CD4-positive, alpha-beta T cell treated with Interleukin-17A for 1 hour (primary cell): ENCODE measurements at regions not wholly inside any gene's neighbourhood (a gene's known extent, or its start where the extent isn't known, plus 50 kb on each side); places are given as distances from the start of the nearest gene placed in this dataset.
"Not testable (repeated sequence)": the region's sequence is repeated elsewhere in the genome, so short reads cannot be mapped to it uniquely, and the experiment has no call there.

Experiments
- DNase-seq: peaks from one replicate; pipeline ENCODE4 v3.0.0-alpha.2; 2020

DNA sequence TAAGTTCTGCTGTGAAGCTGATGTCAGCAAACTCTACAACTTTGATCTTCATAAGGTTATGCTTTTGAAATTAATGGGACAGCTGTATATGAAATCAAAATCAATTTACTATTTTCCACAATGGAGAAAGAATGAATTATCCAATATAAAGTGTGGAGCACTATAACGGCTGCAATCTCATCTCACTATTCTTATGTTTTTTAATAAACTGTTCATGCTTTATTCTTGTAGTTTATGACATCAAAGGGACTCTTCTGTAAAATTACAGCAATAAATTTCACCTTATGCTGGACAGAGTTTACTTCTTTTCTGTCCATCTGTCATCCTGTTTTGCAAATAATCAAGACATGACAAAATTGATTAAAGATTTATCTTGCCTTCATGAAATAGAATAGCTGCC lies 192.5 kb downstream of the TECRL start:
- DNase-seq = no peak

DNA sequence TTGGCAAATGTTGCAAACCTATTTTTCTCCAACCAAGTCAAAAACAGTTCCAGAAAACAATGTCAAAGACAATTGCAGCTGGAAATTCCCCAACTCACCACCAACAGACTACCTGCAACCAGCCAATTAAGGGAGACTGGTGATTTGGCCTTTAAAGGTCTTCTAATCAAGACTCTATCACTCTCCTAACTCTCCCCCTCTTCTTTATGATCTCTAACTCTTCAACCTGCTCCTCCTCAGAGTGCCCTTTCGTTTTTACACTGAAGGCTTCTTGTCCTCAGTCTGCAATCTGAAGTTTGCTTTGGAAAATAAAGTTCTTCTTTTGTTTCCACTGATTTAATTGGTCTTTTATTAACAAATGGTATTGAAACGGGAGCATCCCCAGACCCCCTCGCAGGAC lies 203.9 kb downstream of the TECRL start:
- DNase-seq = no peak

DNA sequence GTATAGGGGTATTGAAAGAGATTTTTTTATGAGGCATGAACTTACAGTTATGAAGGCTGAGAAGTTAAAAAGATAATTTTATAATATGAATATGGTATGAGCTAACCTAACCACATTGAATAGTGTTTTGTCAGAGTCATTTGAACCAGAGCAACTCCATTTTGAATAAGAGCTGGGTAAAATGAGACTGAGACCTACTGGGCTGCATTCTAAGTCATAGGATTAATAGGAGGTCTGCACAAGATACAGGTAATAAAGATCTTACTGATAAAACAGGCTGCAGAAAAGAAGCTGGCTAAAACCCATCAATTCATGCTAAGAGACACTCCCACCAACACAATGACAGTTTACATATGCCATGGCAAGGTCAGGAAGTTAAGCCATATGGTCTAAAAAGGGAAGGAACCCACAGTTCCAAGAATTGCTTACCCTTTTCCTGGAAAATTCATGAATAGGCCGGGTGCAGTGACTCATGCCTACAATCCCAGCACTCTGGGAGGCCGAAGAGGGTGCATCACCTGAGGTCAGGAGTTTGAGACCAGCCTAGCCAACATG lies 209.2 kb downstream of the TECRL start:
- DNase-seq = no peak

DNA sequence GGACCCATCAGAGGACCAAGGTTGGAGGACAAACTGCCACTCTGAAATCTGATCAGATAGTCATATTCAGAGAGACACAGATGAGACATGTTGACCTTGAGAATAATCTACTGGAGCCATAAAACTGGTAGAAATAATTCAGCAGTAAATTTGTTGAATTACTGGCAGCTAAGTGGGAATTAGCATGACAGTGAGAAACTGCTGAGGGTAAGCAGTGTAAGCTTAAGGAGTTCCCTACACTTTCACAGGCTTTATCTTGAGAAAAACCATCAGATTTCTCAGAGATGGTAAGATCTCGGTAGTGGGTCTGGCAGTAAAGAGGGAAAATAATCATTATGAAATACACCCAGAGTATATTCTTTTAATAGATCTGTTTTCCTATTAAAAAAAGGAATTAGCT lies 213.7 kb downstream of the TECRL start:
- DNase-seq = no peak

DNA sequence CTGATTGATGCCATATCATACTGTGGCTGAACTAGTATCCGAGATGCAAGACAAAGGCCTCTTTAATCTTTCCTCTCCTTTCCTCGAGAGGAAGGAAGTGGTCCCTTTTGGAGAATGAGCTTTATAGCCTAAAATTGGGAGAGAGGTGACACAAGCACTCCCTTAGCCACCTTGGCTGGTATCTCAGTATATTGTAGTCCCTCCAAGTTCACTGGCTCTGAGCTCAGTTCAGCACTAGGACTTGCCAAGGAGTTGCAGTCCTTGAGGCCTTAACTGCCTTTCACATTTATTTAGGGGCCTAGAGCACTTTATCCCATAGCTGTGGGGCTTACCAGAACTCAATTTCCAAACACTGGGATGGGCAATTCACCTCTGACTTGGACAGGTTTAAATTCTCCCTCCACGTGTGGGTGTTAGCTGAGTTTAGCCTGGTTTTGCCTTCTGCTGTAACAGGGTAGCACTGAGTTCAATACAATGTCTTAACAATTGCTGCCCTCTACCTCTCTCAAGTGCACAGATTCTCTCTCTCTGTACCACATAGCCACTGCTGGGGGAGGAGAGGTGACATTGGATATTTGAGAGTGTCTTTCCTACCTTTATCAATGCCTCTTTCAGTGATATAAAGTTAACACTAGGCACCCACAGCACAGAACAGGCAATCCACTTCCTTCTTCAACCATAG lies 216.4 kb downstream of the TECRL start:
- DNase-seq = no peak

DNA sequence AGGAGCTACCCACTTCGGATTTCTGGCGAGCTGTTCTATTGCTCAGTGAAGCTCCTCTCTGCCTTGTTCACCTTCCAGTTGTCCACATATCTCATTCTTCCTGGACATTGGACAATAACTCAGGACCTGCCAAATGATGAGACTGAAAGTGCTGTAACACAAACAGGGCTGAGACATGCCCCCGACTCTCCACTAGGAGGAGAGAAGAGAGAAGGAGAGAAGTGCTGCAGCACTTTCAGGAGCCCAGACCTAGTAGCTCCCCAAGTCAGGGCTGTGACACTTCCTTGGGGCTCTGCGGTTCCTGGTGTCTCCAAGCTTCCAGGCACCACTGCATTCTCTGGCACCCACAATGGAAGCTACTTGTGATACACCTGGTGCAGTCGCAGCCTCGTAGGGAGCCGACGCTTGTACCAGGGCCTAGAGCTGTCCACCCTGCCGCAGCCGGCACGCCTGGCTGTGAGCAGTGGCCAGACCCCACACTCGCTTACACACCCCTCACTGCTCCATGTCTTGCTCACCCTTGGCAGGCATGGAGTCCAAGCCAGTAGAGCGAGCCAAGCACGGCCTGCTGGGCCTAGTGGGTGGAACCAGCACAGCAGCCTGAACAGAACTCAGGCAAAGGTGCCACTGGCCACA lies 234.9 kb downstream of the TECRL start:
- DNase-seq = no peak

DNA sequence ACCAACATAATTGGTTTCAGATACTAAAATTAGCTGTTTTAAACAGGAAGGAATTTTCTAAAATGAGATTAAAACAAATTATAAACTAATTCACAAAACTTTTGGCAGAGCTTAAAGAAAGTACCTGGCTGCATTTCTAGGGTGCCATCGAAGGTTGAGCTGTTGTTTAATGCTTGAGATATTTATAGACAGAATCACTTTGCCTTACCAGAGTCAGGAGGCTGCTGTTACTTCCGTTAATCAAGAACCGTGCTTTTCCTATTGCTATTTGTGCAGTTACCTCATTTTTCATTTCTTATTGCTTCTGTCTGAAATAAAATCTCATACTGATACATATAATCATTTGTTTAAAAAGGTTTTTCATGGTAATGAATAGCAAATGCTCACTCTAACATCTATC lies 242.9 kb downstream of the TECRL start:
- DNase-seq = no peak

DNA sequence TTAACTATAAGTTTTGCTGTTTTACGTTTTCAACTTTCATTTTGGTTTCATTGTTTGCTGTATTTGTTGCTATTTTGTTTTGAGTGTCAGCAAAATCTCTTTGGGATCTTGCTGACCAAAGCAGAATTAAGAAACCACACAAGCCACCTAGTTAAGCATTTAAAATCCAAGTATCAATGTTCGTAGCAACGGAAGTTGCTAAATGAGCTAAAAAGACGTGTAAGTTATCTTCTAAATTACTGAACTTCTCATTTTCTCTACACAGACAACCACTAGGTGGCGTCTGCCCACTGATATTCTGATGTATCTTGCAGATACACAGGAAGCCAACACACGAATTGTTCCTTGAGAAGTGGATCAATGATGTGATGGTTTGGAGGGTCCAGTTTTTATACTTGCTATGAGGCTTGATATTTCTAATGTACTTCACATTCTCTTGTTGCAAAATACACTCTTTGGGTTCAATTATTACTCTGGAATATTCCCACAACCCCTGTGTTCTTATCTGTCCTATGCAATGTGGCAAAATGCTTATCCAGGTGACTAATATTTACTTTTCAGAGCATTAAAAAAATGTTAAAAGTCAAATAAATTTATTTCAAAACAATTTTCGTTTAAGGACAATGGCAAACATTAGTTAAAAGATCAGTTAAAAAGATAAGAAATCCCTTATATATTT lies 250.5 kb downstream of the TECRL start:
- peak; percentile 32 for DNase-seq

DNA sequence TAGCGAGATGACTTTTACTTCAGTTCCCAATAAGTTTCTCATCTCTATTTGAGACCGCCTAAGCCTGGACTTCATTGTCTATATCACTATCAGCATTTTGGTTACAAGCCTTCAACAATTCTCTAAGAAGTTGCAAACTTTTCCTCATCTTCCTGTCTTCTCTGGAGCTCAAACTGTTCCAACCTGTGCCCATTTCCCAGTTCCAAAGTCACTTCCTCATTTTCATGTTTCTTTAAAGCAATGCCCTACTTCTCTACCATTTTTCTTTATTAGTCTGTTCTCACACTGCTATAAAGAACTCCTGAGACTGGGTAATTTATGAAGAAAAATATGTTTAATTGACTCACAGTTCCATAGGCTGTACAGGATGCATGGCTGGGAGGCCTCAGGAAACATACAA lies 251.9 kb downstream of the TECRL start:
- no peak for DNase-seq

DNA sequence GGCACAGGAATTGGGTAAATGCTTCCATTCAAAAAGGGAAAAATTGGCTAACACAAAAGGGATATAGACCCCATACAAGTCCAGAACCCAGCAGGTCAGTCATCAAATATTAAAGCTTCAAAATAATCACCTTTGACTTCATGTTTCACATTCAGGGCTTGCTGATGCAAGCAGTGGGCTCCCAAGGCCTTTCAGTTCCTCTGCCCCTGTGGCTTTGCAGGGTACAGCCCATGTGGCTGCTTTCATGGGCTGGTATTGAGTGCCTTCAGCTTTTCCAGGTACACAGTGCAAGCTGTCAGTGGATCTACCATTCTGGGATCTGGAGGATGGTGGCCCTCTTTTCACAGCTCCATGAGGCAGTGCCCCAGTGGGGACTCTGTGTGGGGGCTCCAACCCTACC lies 253.0 kb downstream of the TECRL start:
- no peak for DNase-seq

DNA sequence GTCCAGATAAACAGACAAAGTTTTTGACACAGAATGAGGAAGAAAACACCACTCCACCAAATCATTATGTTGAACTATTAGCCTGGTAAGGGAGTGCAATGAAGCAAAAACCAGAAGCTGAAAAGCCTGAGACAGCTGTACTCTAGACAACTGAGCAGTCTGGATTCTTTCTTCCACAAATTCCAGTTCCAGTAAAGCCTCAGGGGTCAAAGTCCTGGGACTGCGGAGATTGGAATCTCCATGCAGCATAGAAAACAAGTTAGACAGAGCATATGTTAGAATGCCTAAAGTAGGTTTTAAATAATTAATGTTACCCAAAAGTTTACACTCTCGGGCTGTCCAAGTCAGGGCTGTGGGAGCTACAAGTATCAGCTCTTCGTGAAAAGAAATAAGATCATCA lies 263.2 kb downstream of the TECRL start:
- no peak for DNase-seq

DNA sequence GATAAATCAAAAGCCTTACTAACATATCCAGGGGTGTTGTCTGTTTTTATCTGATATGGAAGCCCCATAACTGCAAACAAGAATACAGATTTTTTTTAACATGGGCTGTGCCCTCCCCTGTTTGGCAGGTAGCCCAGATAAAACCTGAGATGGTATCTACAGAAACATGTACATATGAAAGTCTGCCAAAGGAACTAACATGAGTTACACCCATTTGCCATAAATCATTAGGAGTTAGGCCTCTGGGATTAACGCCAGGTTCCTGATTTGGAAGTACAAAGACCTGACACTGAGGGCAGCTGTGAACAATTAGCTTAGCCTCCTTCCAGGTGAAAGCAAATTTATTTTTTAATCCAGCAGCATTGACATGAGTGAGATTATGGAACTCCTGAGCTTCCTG lies 264.3 kb downstream of the TECRL start:
- DNase-seq = no peak

DNA sequence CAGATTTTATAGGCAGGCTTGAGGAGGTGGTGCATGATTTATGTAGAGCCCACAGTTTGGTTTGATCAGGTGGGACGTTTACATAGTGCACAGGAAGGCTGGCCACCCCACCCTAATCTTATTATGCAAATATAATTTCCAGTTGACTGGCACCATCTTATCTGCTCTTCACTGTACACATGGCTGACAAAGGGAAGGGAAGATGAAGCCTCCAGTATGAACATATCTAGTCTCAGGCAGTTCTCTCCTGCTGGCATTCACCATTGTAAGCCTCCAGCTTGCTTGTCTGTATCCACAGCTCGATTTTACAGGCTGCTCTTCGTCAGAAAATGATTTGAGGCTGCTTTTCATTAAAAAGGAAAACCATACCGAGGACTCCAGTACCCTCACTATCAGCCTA lies 278.3 kb downstream of the TECRL start:
- DNase-seq = no peak

DNA sequence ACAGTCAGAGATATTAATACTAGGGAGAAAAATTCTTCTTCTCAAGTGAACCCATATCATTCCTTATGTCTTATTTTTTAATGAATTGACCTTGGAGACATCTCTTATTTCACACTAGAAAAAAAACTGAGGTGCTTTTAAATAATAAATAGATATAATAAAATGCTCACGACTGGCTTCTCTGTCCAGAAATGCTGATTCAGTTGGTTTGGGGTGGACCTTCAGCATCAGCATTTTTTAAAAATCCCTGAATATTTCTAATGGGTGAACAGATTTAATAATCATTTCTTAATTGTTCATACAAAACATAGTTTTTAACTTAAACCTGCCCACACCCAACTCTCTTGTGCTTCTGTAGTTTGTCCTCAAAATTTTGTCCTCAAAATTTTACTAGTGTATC lies 283.9 kb downstream of the TECRL start:
- no peak for DNase-seq

DNA sequence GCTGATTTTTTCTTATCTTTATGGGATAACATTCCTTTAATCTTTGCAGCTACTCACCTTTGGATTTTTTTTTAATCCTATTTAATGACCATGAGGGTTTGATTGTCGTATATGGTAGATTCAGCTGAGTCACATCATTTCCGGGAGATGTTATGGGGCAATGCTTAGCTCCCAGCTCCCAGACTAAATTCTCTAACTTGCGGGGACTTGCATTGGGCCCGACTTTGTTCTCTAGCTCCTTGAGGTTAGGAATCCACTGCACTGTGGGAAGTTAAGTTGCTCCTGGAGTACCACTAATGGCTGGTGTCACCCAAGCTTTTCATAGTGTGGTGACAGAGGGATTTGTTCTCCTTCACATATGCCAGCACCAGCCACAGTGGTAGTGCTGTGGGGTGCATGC lies 287.4 kb downstream of the TECRL start:
- no peak for DNase-seq

DNA sequence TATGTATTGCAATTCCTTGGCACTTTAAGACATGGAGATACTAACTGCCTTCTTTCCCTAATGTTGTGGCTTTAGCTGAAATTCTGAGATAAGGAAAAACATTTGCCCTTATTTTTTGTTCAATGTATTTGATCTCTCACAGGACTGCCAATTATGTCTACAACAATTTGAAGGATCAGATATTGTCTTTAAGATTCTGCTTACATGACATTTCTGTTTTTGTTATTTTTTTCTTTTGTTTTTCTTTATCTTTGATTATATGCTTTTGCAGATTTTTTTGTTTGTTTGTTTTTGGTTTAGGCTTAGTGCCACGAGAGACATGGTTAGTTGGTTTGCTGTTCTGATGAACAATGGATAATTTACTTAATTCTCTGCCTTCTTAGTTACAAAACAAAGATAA lies 303.3 kb downstream of the TECRL start:
- no peak for DNase-seq

DNA sequence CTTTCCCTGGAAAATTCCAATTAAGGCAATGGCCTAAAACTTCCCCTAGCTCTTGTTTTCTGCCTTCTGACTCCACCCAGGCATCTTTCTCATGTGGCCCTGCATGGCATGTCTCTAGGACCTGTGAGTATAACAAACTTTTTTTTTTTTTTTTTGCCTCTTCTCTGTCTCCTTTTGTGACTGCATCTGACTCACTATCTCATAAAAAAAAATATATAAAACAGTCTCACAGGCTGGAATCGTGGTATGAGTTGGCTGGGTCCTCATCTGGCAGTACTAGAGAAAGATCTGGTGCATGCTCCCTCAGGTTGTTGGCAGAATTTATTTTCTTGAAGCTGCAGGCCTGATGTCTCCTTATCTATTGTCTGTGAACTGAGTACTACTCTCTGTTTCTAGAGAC lies 313.9 kb downstream of the TECRL start:
- DNase-seq = no peak

DNA sequence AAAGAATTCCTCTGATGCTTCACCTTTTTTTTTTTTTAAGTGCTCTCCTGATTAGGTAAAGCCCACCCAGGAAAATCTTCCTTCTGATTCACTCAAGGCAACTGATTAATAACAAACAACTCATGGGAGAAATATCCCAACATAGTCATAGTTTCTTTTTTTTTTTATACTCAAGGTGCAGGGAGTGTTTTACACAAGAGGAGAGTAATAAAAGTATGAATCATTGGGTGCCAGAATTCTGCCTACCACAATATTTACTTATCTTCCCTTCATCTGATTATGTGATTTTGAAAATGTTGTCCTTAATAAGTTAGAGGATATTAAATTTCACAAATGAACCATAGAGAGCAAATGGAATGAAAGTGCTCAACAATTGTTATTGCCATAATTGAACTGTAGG lies 329.9 kb downstream of the TECRL start:
- no peak for DNase-seq

DNA sequence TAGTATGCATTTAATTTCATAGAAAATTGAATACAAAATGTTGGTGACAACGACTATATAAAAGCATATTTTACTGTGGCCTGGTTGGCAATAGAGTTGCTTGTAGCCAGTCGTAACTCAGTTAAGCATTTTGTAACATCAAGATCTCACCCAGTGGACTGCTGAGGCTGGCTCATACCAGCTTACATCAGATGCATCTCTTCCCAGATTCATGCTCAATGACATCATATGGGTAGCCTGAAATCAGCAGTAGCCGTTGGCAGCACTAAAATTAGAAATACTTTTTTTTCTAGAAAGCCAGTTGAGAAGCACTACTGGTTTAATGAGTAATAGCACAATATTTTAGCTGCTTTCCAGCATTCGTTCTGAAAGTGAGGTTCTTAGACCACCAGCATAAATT lies 341.2 kb downstream of the TECRL start:
- DNase-seq = no peak

DNA sequence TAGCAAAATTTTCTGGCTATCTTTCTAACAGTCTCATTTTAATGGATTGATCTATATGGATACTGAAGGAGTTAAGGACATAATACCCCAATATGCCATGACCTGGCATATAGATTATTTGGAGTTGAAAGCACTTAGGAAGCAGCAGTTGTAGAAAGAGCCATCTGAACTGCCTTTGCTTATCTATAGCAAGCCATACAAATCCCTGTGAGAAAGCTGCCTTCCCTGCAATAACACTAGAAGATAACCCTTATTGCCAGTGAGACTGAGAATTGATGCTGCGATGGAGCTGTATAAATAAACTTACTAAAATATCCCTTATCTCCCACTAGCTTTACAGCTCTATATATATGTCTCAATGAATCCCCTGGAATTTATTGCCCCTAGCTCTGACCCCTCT lies 346.3 kb downstream of the TECRL start:
- DNase-seq = no peak

DNA sequence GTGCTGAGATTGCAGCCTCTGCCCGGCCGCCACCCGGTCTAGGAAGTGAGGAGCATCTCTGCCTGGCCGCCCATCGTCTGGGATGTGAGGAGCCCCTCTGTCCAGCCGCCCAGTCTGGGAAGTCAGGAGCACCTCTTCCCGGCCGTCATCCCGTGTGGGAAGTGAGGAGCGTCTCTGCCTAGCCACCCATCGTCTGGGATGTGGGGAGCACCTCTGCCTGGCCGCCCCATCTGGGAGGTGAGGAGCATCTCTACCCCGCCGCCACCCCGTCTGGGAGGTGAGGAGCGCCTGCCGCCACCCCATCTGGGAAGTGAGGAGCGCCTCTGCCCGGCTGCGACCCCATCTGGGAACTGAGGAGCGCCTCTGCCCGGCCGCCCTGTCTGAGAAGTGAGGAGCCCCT lies 372.2 kb downstream of the TECRL start:
- DNase-seq = not testable (repeated sequence)

DNA sequence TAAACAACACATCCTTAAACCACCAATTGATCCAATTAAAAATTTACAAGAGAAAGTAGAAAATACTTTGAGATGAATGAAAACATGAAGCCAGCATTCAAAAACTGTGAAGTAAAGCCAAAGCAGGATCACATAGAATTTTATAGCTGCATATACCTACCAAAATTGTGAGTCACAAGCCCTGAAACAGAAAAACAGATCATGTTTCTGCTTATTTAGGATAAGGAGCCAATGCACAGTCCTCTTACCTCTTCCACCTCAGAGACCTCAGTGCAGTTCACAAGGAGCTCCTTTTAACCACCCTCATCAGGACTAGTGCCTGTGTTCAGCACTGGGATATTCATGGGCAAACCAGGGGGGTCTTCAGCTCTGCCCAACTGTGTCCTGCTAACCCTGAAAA lies 386.7 kb downstream of the TECRL start:
- DNase-seq = no peak

DNA sequence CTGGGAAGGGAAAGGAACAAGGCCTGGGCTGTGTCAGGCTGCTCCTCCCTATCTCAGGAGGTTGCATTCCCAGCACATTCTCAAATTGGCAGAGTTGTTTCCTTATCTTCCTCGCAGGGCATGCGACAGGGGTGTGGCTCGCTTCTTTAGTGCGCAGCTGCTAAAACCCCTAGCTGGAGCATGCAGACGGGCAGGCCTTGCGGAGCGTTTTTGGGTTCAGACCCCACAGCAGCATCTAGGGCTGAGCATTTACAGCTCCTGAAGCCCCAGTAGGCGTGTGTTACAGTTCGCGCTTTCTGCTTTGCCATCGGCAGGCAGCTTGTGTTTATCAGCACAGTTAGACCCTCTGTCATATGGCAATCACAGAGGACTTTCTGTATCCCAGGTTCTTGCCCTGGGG lies 392.4 kb downstream of the TECRL start:
- no peak for DNase-seq

DNA sequence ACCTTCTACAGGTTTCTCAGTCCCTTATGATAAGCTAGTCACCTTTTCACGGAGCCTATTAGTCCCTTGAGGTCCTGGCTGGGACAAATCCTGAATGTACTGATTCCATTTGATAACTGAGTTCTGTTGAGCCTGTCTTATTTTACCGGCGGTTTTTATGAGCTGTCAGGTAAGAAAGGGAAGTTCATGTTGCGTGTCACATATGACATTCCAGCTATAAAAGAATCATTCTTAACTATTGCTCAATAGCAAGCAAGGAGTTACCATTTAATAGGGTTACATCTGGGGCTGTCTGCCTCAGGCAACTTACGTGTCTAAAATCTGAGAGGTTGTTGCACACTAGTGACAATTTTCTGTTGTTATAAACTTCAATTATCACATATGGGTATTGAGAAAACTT lies 394.6 kb downstream of the TECRL start:
- DNase-seq = no peak
